HuH-7.5 (cell line): ENCODE measurements at regions not wholly inside any gene's neighbourhood (a gene's known extent, or its start where the extent isn't known, plus 50 kb on each side); places are given as distances from the start of the nearest gene placed in this dataset.

ENCODE experiments used
- DNase-seq: peaks from one replicate; pipeline ENCODE4 v3.0.0; 2011; ENCODE audit warnings: low spot score

DNA sequence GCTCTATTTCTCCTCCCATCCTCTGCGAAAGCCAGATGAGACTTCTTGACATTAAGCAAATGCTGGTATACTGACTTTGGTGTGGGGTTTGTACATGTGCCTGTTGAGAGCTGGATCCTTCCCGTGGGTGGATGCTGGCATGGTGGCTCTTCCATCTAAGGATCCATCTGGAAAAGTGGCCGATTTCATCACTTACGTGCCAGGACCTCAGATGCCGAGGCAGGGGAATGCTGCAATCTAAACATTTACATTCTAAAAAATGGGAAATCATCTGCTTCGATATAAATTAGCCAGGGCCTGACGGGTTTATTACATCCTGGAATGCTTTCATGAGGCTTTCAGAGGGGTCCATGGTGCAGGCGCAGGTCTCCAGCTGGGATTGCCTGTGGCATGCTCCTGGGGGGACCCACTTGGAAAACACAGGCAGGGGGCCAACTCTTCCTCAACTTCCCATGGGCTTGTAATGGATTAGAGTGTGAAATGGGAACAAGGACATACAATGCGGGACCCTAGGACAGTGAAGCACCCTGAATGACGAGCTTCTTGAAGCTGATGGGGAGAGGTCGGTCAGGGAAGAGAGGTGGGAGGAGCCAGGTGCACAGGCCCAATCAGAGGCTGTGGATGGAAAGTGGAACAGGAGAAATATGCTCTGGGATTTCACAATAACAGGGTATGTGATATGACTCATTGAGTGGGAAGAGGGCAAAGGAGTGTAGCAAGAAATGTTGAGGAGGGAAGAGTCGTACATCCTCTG lies 105.5 kb upstream of the PITX1 start:
- DNase-seq = no peak

DNA sequence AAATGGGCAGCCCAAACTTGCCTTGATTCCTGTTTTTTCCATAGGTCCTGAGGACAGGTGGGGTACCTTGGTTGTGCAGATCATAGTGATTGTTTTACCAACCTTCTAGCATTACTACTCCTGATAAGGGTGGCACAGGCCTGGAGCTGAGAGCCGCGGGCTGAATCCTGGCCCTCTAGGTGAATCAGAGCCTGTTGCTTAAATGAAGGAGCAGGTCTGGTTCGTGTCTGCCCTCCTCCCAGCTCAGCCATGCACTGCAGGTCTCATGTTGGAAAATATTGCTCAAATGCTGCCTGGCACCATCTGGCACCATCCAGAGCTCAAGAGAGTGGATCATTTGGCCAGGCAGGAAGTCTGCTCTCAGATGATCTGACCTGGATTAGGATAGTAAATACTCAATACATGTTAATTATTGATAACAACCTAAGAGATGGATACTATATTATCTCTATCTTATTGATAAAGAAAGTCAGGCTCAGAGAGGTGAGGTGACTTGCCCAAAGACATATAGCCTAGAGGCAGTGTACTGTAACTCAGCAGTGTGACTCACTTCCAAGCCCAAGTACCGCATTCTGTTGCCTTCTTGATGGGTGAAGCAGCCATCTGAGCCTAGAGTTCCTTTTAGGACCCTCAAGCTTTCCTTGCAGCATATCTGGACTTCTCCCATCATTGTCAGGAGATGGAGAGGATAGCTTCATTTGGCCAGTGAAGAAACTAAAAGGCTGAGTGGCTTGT lies 104.3 kb upstream of the PITX1 start:
- no peak for DNase-seq

DNA sequence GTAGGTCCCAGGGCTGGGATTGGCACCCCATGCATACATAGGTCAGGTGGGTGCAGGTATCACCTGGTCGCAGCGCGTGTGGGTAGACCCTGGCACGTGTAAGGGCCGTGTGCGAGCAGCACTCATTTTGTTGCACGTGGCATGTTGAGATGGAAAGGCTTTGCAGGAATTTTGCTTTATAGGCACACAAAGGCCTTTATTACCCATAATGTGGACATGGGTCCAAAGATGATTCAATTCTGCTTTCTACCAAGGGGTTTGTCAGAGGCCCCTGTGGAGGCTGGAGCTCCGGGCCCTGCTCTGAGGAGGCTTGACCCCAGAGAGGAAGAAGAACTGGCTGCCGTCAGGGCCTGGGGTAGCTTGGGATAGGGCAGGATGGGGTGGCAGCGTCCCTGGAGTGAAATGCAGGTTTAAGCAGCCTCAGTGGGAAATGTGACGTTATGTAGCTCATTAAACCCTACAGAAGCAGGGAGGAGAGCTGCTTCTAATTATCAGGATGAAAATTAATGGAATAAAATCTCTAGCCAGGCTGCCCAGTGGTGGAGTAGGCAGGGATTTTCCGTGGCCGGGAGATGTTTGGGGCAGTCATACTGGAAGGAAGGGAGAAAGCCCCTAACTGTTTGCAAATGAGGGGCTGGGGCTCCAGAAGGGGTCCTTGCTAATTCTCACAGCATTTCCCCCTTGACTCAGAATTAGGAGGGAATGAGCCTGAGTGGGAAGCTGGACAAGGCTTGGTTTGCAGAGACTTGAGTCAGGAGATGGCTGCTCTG lies 103.3 kb upstream of the PITX1 start:
- DNase-seq = no peak

DNA sequence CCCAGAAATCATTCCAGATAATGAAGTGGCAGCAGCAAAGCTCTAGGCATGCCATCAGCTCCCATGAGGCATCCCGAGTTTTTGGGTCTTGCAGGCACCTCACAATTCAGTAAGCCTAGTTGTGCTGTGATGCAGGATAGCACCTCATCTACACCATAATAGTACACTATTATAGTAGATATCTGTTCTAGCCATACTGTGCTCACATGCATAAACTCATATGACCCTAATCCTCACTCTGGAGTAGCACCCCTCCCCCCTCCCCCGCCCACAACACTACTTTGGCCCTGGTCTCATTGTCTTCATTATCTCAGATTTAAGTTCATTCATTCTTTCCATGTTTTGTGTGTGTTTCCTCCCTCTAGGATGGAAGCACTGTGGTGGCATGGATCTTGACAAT lies 102.5 kb upstream of the PITX1 start:
- DNase-seq = no peak

- DNase-seq = no peak
Observed at GRCh38 chr5:135135530-135136226, 101.7 kb upstream of the PITX1 start.

DNA sequence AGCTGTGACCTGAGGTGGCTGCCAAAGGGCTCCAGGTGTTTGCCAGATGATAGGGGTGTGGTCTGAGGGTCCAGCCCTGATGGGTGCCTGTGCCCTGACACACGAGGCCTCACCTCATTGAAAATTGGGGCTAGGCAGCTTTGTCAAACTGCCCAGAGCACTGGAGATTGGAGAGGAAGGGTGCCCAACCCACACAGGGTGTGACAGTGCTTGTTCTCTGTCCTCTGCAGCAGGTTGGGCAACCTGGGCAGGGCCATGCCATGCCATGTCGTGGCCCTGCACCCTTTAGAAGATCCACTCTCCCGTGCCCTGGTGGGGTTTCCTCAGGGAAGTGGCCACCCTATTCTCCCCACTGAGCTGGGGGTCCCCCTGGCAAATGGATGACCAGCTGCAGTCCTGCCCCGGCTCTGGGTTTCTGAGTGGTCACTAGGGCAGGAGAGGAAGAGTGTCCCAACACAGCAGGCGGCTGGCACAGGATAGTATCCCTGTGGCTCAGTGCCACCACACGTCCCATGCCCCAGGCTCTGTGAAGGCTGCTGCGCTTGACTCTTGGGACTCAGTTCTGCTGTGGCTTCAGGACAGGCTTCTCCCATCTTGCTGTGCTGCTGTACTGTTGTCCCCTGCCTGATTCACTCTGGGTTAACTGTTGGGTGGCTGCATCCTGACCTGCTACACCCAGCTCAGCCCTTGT lies 100.8 kb upstream of the PITX1 start:
- no peak for DNase-seq

GRCh38 chr5:135133698-135134515 lies 99.9 kb upstream of the PITX1 start:
- DNase-seq = peak; percentile 42

GRCh38 chr5:135133181-135133580 lies 99.2 kb upstream of the PITX1 start:
- no peak for DNase-seq

DNA sequence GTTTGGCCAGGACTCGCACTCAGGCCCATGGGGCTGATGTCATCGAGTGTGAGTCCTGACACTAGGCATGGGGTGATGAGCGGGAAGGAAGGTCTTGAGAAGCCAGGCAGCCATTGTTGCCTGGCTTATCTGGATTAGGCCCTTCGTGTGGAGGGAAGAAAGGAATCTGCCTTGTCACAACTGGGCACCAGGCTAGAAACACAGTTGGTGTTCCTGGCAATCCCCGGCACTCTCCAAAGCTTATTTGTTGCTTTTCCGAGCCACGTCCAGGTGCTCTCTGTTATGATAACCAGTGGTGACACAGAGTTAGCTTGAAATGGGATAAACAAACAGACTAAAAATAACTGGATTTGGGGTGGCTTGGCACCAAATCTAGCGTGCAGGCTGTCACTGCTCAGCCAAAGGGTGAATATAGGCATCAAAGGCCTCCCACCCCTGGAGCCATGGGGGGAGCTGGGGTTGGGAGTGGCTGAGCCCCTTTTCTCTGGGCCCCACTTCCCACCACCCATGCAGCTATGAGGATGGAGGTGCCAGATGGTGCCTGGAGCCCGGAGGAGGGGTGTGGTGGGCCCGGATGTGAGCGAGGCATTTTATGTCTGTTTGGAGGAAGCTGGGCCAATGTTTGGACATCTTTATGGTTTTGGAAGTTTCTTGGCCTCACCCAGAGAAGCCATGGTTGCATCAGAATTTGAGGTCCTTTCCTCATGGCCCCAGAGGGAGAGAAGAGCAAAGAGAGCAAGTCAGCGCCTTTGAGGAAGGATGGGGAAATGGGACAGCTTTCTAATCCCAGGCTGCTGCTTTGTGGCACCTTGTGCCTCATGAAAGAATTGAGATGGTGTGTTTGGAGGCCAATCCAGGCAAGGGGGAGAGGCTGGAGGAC lies 98.0 kb upstream of the PITX1 start:
- no peak for DNase-seq

DNA sequence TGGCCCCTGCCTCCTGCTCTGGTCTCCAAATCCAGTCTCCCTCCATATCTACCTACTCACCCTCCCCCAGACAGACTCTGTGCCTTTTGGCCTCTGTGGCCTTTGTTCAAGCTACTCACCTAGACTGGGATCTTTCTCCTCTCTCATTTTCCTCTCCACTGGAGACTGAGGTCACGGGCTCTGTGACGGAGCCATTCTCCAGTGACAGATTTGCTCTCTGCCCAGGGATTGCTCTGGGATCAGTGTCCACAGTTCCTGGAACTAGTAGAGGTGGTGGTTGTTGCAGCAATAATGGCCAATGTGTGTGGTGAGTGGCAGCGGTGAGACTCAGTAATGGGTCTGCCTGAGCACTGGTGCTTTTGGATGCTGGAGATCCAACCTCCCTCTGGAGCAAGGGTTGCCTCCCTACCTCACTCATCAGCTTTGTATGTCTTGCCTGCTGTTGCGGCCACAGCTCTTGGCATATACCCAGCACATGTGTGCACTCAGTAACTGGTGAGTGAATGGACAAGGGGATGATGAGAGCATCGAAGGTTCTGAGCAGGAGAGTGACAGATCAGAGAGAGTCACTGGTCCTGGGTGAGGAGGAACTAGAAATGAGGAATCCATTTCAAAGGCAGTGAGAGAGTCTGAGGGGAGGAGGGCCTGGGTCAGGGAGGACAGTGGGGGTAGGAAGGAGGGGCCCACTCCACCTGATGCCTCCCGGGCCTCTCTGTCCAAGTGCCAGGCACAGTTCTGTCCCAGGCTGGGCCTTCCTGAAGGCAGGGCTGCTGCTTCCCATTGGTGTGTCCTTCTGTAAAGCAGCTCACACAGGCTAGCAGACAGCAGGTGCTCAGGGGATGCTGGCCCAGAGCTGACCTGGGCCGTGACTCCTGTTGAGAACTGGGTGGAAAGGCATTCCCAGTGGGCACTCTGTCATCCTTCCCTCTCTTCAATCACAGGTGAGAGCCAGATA lies 96.5 kb upstream of the PITX1 start:
- DNase-seq = no peak

- DNase-seq = no peak
Observed at GRCh38 chr5:135129307-135129706, 95.3 kb upstream of the PITX1 start.

- no peak for DNase-seq
Observed at GRCh38 chr5:135128361-135128760, 94.3 kb upstream of the PITX1 start.

DNA sequence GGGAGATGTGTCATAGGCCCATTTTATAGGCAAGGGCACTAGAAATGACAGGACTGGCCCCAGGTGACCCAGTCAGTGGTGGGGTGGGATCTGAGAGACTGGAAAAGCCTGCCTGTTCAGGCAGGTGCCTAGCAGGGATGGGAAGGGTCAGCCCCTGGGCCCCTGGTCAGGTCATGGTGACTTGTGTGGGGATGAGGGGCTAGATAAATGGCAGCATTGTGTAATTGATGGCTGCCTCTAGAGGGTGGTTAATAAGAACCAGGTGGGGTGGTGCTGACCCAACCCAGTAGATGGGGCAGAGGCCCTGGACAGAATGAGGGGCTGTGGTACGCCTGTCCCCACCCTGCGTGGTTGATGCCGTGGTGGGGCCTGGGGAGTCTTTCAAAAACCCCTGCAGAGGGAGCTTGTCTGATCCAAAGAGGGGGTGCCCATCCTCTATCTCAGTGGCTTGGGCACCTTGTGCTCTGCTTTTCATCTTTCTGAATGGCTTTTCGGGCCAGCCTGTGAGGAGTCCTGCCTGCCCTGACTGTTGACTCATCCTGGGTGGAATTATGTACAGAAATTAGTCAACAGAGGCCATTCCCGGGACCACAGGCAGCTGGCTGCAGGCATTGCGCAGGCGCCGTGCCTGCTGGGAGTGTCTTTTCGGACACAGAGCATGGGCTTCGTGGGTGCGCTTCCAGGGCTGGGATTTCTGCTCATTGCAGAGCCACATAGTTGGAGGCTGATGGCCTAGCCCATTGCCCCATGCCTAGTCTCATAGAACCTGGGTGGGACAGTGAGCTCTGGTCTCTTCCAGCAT lies 93.6 kb upstream of the PITX1 start:
- peak; percentile 36 for DNase-seq

DNA sequence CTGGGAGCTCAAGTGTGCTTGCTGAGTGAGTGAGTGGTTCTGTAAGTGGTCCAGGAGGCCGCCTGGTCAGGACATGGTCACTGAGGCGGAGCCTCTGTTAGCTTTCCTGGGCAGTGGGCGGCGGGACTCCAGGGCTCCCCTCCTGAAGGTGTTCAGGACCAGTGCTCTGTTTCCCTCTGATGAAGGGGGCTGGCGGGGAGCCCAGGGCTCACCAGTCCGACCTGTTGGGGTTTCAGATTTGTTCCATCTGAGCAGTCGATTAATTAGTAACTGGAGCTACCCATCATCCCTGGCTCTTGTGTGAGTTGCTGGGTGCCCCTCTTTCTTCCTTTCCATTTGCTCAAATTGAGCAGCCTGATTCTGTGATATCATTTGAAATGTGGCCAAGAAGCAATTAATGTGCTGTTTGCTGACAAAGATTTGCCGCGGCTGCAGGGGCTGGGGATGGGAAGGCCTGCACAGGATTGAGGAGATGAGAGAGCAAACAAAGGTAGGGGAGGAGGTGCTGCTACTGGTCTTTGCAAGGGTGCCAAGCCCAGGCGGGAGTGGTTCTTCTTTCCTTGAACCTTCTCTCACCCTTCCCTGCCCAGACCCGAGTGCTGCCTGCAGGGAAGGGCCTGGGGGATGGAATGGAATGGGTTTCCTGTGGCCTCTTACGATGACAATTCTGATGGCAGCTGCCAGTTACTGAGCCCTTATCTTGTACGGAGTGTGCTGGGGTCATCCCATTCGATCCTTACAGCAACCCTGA lies 92.8 kb upstream of the PITX1 start:
- no peak for DNase-seq

- DNase-seq = no peak
Observed at GRCh38 chr5:135124724-135125123, 90.7 kb upstream of the PITX1 start.

- DNase-seq = no peak
Observed at GRCh38 chr5:135124128-135124527, 90.1 kb upstream of the PITX1 start.

DNA sequence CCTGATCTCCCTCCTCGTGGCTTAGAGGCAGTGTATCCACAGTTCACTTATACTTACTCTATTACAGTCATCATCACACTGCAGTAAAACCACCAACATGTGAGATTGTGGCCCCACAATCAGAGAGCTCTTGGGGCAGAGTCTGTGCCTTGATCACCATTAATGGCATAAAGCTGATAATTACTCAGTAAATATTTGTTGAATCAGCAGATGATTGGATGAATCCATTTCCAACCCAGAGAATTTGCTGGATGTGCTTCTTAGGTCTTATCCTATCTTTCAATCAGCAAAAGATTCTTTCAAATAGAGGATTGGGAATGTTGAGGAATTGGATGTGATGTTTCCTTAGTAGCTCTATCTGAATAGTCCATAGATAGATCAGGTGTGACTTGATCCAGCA lies 88.8 kb upstream of the PITX1 start:
- no peak for DNase-seq
